H1 (cell line): ENCODE measurements at regions not wholly inside any gene's neighbourhood (a gene's known extent, or its start where the extent isn't known, plus 50 kb on each side); places are given as distances from the start of the nearest gene placed in this dataset.

Experiments
- CBX5 ChIP-seq: fragments of 300-800, 300-1000 bp; sonication (generic); IDR thresholded peaks from 2 replicates; pipeline ENCODE4 v1.7.1; 2016; ENCODE audit warnings: antibody characterized with exemption, low read length, low read depth
- CTCF ChIP-seq, 3 experiments: IDR thresholded peaks; 1 replicate in 2 of 3; 2 replicates in 1 of 3; pipeline versions ENCODE4 v1.5.1 to v1.6.1; 2011; ENCODE audit warnings: low read length in 3 of 3, mild to moderate bottlenecking in 3 of 3, inconsistent platforms in 2 of 3, low read depth in 1 of 3, moderate library complexity in 1 of 3; ENCODE audit not compliant: insufficient read depth in 1 of 3; ENCODE audit errors: control extremely low read depth in 1 of 3
- RXRA ChIP-seq: IDR thresholded peaks from 2 replicates; pipeline ENCODE4 v1.6.1; 2011; ENCODE audit warnings: low read depth, mild to moderate bottlenecking, low read length, moderate library complexity; ENCODE audit not compliant: insufficient read depth
- SP2 ChIP-seq: IDR thresholded peaks from 2 replicates; pipeline ENCODE4 v1.6.1; 2012; ENCODE audit warnings: mild to moderate bottlenecking, low read length, inconsistent platforms
- TCF12 ChIP-seq: IDR thresholded peaks from 2 replicates; pipeline ENCODE4 v1.6.1; 2011; ENCODE audit warnings: low read depth, mild to moderate bottlenecking, low read length

- TF ChIP-seq SP2 (no peak), TCF12 (no peak), CTCF (IDR thresholded peaks at IDR 0.05; ENCODE audit: control extremely low read depth in 1 of 3, insufficient read depth in 1 of 3, low read depth in 1 of 3, low read length in 3 of 3) (no peak), RXRA (no peak), CBX5 (no peak)
Measured at GRCh38 chr18:1965541-1965940, 605.8 kb downstream of the METTL4 start (continued).
